HUDEP-2 (cell line): ENCODE measurements at regions not wholly inside any gene's neighbourhood (a gene's known extent, or its start where the extent isn't known, plus 50 kb on each side); places are given as distances from the start of the nearest gene placed in this dataset.
A peak's percentile ranks its signal among the peaks of the same experiment; 100 is the strongest.
"Not testable (repeated sequence)": the region's sequence is repeated elsewhere in the genome, so short reads cannot be mapped to it uniquely, and the experiment has no call there.

Source experiments
- DNase-seq, 76 experiments: peaks; one replicate each; lab custom pipeline; 2025; ENCODE audit not compliant: unreplicated experiment in 76 of 76; lab: John Stamatoyannopoulos, UW

GRCh38 chr13:18837986-18838629 lies 343.5 kb downstream of the TUBA3C start:
- DNase-seq, result not testable (repeated sequence)

- not testable (repeated sequence) for DNase-seq
Measured at GRCh38 chr13:18837179-18837745, 344.4 kb downstream of the TUBA3C start.

- DNase-seq, result not testable (repeated sequence)
Measured at GRCh38 chr13:18836371-18837178, 345.0 kb downstream of the TUBA3C start.

GRCh38 chr13:18835754-18836153 lies 345.9 kb downstream of the TUBA3C start:
- DNase-seq, result not testable (repeated sequence)

- peak in 14 of 76 experiments; percentile 0 to 90 (median 72) for DNase-seq
Measured at GRCh38 chr13:18824678-18825077, 356.9 kb downstream of the TUBA3C start.

- DNase-seq, result not testable (repeated sequence)
Measured at GRCh38 chr13:18822655-18823639, 358.7 kb downstream of the TUBA3C start.

GRCh38 chr13:18773988-18774387 lies 407.6 kb downstream of the TUBA3C start:
- not testable (repeated sequence) for DNase-seq

GRCh38 chr13:18741696-18742095 lies 439.9 kb downstream of the TUBA3C start:
- DNase-seq, result peak in 2 of 76 experiments; percentile 1 to 2

- no peak for DNase-seq
Measured at GRCh38 chr13:18739310-18739709, 442.3 kb downstream of the TUBA3C start.

- DNase-seq, result not testable (repeated sequence)
Measured at GRCh38 chr13:18738086-18738485, 443.5 kb downstream of the TUBA3C start.

- DNase-seq, result not testable (repeated sequence)
Measured at GRCh38 chr13:18727138-18727537, 454.5 kb downstream of the TUBA3C start.

- DNase-seq, result not testable (repeated sequence)
Measured at GRCh38 chr13:18726524-18726923, 455.1 kb downstream of the TUBA3C start.

- not testable (repeated sequence) for DNase-seq
Measured at GRCh38 chr13:18725242-18725822, 456.3 kb downstream of the TUBA3C start.

GRCh38 chr13:18714889-18715288 lies 466.7 kb downstream of the TUBA3C start:
- no peak for DNase-seq

- not testable (repeated sequence) for DNase-seq
Measured at GRCh38 chr13:18710673-18711072, 471.0 kb downstream of the TUBA3C start.

- peak in 2 of 76 experiments; percentile 17 to 22 for DNase-seq
Measured at GRCh38 chr13:18706538-18706937, 475.1 kb downstream of the TUBA3C start.

GRCh38 chr13:18702464-18703247 lies 479.0 kb downstream of the TUBA3C start:
- DNase-seq, result not testable (repeated sequence)

GRCh38 chr13:18698332-18698731 lies 483.3 kb downstream of the TUBA3C start:
- DNase-seq, result not testable (repeated sequence)

GRCh38 chr13:18697851-18698250 lies 483.8 kb downstream of the TUBA3C start:
- not testable (repeated sequence) for DNase-seq
